ENCODE measurements at regions not wholly inside any gene's neighbourhood (a gene's known extent, or its start where the extent isn't known, plus 50 kb on each side); places are given as distances from the start of the nearest gene placed in this dataset.
"Not testable (repeated sequence)": the region's sequence is repeated elsewhere in the genome, so short reads cannot be mapped to it uniquely, and the experiment has no call there.

- H3K36me3 Mint-ChIP-seq (ENCODE audit: low read depth): peaks cover 3% of the 10 kb centered on the region
- no peak for DNase-seq (ENCODE audit: low spot score)
- H3K4me3 Mint-ChIP-seq: no peak overlapping the region
- no peak overlapping the region for H3K27ac Mint-ChIP-seq
- H3K9me3 Mint-ChIP-seq: no peaks in the 10 kb centered on the region
- H3K4me1 Mint-ChIP-seq (ENCODE audit: low read depth): no peaks in the 10 kb centered on the region
- H3K27me3 Mint-ChIP-seq (ENCODE audit: insufficient read depth): peaks cover 1% of the 10 kb centered on the region
- intact Hi-C loops (cut with micrococcal nuclease): loop anchor here (2.0 kb wide), 3 partner anchors 79 to 1251 kb away; no protein-coding TSS in a partner anchor
Measured at GRCh38 chr22:26757496-26757895, 100.1 kb downstream of the MIAT start.

- intact Hi-C loops (cut with micrococcal nuclease): no loop called here
- H3K9me3 Mint-ChIP-seq: peaks cover 7% of the 10 kb centered on the region
- no peaks in the 10 kb centered on the region for H3K36me3 Mint-ChIP-seq (ENCODE audit: low read depth)
- no peak for DNase-seq (ENCODE audit: low spot score)
- H3K4me1 Mint-ChIP-seq (ENCODE audit: low read depth): no peaks in the 10 kb centered on the region
- H3K4me3 Mint-ChIP-seq: no peak overlapping the region
- no peaks in the 10 kb centered on the region for H3K27me3 Mint-ChIP-seq (ENCODE audit: insufficient read depth)
- no peak overlapping the region for H3K27ac Mint-ChIP-seq
Measured at GRCh38 chr22:26762503-26763472, 105.4 kb downstream of the MIAT start.

GRCh38 chr22:26763633-26764361 is 106.4 kb downstream of the MIAT start:
- H3K36me3 Mint-ChIP-seq (ENCODE audit: low read depth): no peaks in the 10 kb centered on the region
- H3K27ac Mint-ChIP-seq: no peak overlapping the region
- DNase-seq (ENCODE audit: low spot score): no peak
- H3K27me3 Mint-ChIP-seq (ENCODE audit: insufficient read depth): no peaks in the 10 kb centered on the region
- H3K4me1 Mint-ChIP-seq (ENCODE audit: low read depth): no peaks in the 10 kb centered on the region
- intact Hi-C loops (cut with micrococcal nuclease): no loop called here
- peaks cover 7% of the 10 kb centered on the region for H3K9me3 Mint-ChIP-seq
- H3K4me3 Mint-ChIP-seq: no peak overlapping the region

DNA sequence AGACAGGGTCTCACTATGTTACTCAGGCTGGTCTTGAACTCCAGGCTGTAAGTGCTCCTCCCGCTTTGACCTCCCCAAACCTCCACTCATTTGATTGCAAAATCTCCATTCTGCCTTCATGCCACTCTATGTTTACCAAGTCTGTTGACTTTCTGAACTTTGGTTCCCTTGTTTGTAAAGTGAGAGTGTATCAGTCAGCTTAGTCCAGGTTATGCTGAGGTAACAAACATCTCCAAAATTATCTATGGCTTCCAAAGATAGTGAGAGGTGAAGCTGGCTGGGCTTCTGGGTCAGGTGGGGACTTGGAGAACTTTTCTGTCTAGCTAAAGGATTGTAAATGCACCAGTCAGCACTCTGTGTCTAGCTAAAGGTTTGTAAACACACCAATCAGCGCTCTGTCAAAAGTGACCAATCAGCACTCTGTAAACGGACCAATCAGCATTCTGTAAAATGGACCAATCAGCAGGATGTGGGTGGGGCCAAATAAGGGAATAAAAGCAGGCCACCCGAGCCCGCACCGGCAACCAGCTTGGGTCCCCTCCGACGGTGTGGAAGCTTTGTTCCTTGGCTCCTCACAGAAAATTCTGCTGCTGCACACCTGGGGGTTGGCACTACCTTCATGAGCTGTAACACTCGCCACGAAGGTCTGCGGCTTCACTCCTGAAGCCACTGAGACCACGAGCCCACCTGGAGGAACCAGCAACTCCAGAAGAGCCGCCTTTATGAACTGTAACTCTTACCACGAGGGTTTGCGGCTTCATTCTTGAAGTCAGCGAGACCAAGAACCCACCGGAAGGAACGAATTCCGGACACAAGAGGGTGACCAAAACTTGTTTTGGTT is 109.3 kb downstream of the MIAT start:
- DNase-seq (ENCODE audit: low spot score): no peak
- Mint-ChIP-seq H3K36me3 (ENCODE audit: low read depth) (no peaks in the 10 kb centered on the region), H3K4me1 (ENCODE audit: low read depth) (no peaks in the 10 kb centered on the region), H3K4me3 (no peak overlapping the region), H3K27ac (no peak overlapping the region), H3K9me3 (peaks cover 7% of the 10 kb centered on the region), H3K27me3 (ENCODE audit: insufficient read depth) (no peaks in the 10 kb centered on the region)
- intact Hi-C loops (cut with micrococcal nuclease): no loop called here

DNA sequence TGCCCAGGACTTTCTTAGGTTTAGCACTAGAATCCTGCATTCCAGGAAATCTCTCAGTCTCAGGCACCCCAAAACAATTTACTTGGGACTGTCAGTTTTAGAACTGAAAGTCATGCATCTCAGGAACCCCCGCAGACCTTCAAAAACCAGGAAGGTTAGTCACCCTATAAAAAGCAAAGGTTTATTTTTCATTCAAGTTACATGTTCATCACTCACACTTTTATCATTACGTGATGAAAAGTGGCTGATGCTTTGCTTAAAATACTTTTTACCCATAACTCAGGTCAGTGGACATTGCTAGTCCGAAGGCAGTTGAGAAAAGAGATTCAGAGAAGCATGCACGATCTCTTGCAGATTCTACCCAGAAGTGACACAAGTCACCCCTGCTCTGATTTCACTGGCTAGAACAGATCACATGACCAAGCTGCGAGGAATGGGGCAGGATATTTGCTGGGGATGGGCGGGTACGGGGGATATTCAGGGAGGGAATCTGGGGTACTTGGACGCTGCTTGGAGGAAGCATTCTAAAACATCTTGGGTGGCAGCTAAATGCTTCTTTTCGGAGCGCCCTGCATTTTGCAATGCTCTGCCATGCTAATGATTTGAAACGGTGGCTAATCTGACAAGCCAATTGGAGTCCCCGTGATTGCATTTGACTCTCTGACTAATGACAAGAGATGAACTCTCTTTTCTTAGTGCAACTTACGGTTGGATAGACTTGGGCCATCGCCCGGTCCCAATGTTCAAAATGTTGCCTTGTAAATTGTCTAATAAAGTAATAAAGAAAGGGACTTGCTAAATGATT is 110.2 kb downstream of the MIAT start:
- intact Hi-C loops (cut with micrococcal nuclease): no loop called here
- Mint-ChIP-seq H3K27ac (no peak overlapping the region), H3K36me3 (ENCODE audit: low read depth) (no peaks in the 10 kb centered on the region), H3K27me3 (ENCODE audit: insufficient read depth) (no peaks in the 10 kb centered on the region), H3K9me3 (peaks cover 7% of the 10 kb centered on the region), H3K4me1 (ENCODE audit: low read depth) (no peaks in the 10 kb centered on the region), H3K4me3 (no peak overlapping the region)
- DNase-seq (ENCODE audit: low spot score): no peak

GRCh38 chr22:26768156-26768515 is 110.7 kb downstream of the MIAT start:
- H3K4me3 Mint-ChIP-seq: no peak overlapping the region
- no peaks in the 10 kb centered on the region for H3K4me1 Mint-ChIP-seq (ENCODE audit: low read depth)
- intact Hi-C loops (cut with micrococcal nuclease): no loop called here
- no peak for DNase-seq (ENCODE audit: low spot score)
- H3K27ac Mint-ChIP-seq: no peak overlapping the region
- peaks cover 7% of the 10 kb centered on the region for H3K9me3 Mint-ChIP-seq
- H3K36me3 Mint-ChIP-seq (ENCODE audit: low read depth): no peaks in the 10 kb centered on the region
- H3K27me3 Mint-ChIP-seq (ENCODE audit: insufficient read depth): no peaks in the 10 kb centered on the region

- no peak overlapping the region for H3K27ac Mint-ChIP-seq
- peaks cover 7% of the 10 kb centered on the region for H3K9me3 Mint-ChIP-seq
- no peak for DNase-seq (ENCODE audit: low spot score)
- H3K36me3 Mint-ChIP-seq (ENCODE audit: low read depth): no peaks in the 10 kb centered on the region
- intact Hi-C loops (cut with micrococcal nuclease): no loop called here
- no peaks in the 10 kb centered on the region for H3K27me3 Mint-ChIP-seq (ENCODE audit: insufficient read depth)
- no peak overlapping the region for H3K4me3 Mint-ChIP-seq
- H3K4me1 Mint-ChIP-seq (ENCODE audit: low read depth): no peaks in the 10 kb centered on the region
Measured at GRCh38 chr22:26768952-26769351, 111.6 kb downstream of the MIAT start.

DNA sequence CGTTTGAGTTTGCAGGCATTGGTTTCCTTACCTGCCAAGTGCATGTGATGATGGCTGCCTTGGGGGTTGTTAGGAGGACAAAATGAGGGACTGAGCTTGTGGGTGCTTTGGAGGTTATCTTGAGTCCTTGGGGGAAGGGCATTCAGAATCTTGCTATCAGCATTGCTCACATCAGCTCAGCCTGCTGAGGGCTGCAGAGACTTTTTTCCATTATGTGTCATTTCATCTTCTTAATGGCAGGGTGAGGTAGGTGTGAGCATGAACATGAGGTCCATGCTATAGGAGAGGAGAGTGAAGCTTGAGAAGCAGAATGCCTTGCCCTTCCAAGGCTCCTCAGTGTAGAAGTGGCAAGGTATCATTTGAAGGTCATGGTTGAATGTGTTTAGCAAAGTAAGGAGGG is 112.3 kb downstream of the MIAT start:
- no peak for DNase-seq (ENCODE audit: low spot score)
- no peaks in the 10 kb centered on the region for H3K27me3 Mint-ChIP-seq (ENCODE audit: insufficient read depth)
- H3K36me3 Mint-ChIP-seq (ENCODE audit: low read depth): peaks cover 3% of the 10 kb centered on the region
- H3K4me3 Mint-ChIP-seq: no peak overlapping the region
- intact Hi-C loops (cut with micrococcal nuclease): no loop called here
- peak overlapping the region; percentile 2 for H3K27ac Mint-ChIP-seq
- H3K9me3 Mint-ChIP-seq: peaks cover 7% of the 10 kb centered on the region
- no peaks in the 10 kb centered on the region for H3K4me1 Mint-ChIP-seq (ENCODE audit: low read depth)

- DNase-seq (ENCODE audit: low spot score): no peak
- Mint-ChIP-seq H3K27ac (no peak overlapping the region), H3K27me3 (ENCODE audit: insufficient read depth) (no peaks in the 10 kb centered on the region), H3K9me3 (peaks cover 7% of the 10 kb centered on the region), H3K4me1 (ENCODE audit: low read depth) (no peaks in the 10 kb centered on the region), H3K4me3 (no peak overlapping the region), H3K36me3 (ENCODE audit: low read depth) (peaks cover 3% of the 10 kb centered on the region)
- intact Hi-C loops (cut with micrococcal nuclease): no loop called here
Measured at GRCh38 chr22:26770624-26771023, 113.2 kb downstream of the MIAT start.

GRCh38 chr22:26773054-26773453 is 115.7 kb downstream of the MIAT start:
- DNase-seq (ENCODE audit: low spot score); H3K4me3 Mint-ChIP-seq; H3K36me3 Mint-ChIP-seq (ENCODE audit: low read depth); H3K27ac Mint-ChIP-seq; H3K9me3 Mint-ChIP-seq; H3K4me1 Mint-ChIP-seq (ENCODE audit: low read depth); H3K27me3 Mint-ChIP-seq (ENCODE audit: insufficient read depth); intact Hi-C loops (cut with micrococcal nuclease): not testable (repeated sequence)

- no peak overlapping the region for H3K4me3 Mint-ChIP-seq
- H3K4me1 Mint-ChIP-seq (ENCODE audit: low read depth): no peaks in the 10 kb centered on the region
- peaks cover 12% of the 10 kb centered on the region for H3K36me3 Mint-ChIP-seq (ENCODE audit: low read depth)
- intact Hi-C loops (cut with micrococcal nuclease): no loop called here
- H3K27ac Mint-ChIP-seq: no peak overlapping the region
- peaks cover 6% of the 10 kb centered on the region for H3K9me3 Mint-ChIP-seq
- no peaks in the 10 kb centered on the region for H3K27me3 Mint-ChIP-seq (ENCODE audit: insufficient read depth)
- no peak for DNase-seq (ENCODE audit: low spot score)
Measured at GRCh38 chr22:26775394-26775793, 118.0 kb downstream of the MIAT start.

DNA sequence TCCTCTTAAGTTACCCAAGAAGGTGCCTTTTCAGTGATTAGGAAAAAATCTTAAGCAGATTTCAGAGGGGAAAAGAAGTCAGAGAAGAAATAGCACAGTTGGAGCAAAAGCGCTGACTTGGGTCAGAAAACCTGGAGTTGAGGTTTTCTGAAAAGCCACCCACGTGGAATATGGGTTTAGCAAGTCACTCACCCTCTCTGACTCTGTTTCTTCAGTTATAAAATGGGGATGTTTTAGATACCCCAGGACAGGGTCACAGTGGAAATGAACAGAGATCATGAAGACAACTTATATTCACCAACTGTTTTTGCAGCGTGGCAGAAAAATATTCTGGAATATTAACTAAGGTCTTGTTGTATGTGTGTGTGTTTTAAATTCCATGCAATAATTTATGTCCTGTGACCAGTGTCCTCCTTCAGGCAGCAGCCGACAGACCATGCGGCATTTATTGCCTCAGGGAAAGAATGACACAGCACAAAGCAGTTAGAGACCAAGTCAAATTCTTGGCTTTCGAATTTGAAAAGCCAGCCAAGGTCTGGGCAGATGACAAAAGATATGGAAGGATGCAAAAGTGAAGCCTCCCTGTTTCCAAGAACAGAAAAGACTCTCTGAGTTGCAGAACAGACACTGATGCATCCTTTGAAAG is 119.9 kb downstream of the MIAT start:
- H3K9me3 Mint-ChIP-seq: peaks cover 6% of the 10 kb centered on the region
- H3K27me3 Mint-ChIP-seq (ENCODE audit: insufficient read depth): no peaks in the 10 kb centered on the region
- no peaks in the 10 kb centered on the region for H3K4me1 Mint-ChIP-seq (ENCODE audit: low read depth)
- intact Hi-C loops (cut with micrococcal nuclease): no loop called here
- no peak overlapping the region for H3K4me3 Mint-ChIP-seq
- no peak for DNase-seq (ENCODE audit: low spot score)
- H3K27ac Mint-ChIP-seq: no peak overlapping the region
- H3K36me3 Mint-ChIP-seq (ENCODE audit: low read depth): peaks cover 12% of the 10 kb centered on the region
